ENCODE measurements at regions not wholly inside any gene's neighbourhood (a gene's known extent, or its start where the extent isn't known, plus 50 kb on each side); places are given as distances from the start of the nearest gene placed in this dataset.

DNA sequence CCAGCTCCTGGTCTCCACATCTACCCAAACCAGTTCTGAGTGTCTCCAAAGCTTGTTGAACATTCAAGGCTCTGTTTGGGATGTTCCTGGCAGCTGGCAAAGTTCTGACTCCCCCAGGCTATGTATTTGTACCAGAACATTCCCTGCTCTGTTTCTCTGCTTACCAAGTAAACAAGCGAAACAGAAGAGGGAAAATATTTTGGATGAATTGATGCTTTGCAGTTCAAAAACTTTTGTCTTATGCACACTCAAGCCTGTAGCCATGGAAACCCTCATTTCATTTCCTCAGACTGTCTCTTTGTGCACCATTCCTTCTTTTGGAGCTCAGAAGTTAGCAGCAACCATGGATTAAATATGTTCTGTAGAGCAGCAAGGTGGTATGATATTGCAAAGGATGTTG, 145.8 kb downstream of the ACTL7B start:
- no peak for DNase-seq

DNA sequence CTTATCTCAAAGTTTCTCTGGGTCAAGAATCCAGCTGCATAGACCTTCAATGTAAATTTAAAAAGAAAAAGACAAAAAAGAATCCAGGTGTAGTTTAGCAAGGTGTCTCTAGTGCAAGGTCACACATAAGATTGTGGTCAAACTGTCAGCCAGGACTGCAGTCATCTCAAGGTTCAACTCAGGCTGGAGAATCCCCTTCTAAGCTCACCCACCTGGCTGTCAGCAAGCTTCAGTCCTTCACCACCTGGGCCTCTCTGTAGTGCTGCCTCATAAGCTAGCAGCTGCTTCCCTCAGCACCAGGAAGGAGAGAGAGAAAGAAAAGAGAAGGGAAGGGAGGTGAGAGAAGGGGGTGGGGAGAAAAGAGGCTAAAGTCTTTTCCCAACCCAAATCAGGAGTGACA, 146.7 kb downstream of the ACTL7B start:
- DNase-seq = no peak

DNA sequence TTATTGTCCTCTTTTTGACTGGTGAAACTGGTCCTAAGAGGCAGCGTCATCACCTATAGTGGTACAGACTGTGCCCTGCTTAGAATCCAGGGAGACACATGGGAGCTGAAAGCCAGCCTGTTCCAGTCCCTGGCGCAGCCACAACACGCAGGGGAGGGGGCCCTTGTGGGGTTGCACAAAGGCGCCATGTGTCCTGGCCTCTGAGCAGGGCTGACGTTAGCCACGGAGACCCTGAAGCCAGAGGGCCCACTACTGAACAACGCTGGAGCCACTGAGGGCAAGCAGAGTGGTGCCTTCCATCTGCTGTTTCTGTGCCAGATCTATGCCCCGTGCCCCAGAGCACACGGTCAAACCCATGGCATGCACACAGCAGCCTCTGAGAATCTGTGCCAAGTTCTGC, 147.3 kb downstream of the ACTL7B start:
- DNase-seq = no peak

DNA sequence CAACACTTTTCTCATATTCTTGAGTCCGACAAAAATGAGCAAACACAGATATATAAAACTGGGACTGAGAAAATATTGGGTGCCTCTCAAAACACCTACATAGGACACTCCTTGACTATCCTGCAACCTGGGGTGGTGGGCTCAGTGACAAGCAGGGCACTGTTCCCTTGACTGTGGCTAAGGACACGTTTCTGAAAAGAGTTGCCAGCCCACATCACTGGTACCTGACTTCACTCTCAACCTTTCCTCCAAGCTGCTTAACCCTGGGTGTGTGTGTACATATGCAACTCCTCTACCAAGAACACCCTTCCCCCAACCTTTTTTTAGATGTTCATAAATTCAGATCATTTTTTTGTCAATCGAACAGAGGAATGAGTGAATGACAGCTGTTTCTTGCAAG, 148.7 kb downstream of the ACTL7B start:
- no peak for DNase-seq

DNA sequence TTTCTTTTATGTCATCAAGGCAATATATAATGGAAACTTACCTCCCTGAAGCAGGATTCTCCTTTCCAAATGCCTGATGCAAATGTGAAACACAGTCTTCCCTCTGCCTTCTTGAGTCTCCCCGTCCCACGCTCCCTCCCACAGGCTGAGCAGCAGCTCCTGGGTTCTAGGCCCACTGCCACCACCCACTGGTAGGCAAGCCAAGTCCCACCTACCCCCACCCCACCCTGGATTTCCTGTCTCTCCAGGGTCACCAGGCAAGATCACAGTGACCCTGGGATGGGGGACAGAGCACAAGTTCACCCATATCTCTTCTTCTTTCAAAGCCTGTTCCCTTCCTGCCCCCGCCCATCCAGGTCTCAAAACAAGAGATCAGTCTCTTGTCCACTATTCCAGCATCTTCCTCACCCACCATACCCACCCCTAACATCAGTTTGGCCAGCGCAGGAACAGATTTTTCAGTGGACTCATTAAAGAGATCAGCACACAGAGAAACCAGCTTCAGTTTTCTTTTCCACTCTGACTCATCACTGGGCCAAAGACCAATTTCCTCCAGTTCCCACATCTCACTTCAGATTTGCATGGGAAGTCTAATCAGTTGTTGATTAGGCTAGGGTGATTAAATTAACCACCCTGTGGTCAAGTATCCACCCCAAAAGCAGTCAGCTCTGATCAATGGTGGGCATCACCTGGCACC, 151.5 kb downstream of the ACTL7B start:
- no peak for DNase-seq

DNA sequence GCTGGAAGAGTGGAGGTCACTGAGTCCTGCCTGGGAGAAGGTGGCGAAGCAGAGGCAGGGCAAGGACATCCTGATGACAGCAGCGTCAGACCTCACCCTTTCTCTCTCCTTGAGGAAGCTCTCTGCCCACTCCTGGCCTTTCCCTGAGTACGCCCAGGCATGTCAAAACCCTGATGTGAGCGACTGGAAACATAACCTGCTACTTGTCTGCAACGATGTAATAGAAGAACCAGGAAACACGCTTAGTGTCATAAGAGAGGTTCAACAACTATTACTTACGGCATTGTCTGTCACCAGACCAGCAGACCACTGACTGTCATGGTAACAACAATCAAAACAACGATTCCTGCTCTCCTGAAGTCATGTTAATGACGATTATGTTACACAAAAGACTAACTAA, 152.4 kb downstream of the ACTL7B start:
- DNase-seq = no peak

DNA sequence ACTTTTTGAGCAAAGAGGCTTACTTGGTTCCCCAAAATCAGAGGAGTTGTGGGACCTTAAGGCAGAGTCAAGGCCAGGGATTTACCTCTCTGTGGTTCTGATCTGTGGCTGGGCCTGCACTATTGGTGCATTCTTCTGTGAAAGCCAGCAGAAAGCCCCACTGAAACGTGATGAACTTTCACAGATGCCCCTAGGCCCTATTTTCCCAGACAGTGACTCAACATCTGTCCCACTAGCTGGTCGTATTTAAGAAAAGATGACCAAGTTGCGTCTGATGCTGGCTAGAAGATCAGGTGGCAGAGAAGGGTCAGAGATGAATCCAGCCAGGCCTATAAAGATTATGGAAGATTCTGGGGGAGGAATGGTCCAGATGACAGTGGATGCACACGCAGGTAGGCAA, 153.1 kb downstream of the ACTL7B start:
- DNase-seq = no peak

DNA sequence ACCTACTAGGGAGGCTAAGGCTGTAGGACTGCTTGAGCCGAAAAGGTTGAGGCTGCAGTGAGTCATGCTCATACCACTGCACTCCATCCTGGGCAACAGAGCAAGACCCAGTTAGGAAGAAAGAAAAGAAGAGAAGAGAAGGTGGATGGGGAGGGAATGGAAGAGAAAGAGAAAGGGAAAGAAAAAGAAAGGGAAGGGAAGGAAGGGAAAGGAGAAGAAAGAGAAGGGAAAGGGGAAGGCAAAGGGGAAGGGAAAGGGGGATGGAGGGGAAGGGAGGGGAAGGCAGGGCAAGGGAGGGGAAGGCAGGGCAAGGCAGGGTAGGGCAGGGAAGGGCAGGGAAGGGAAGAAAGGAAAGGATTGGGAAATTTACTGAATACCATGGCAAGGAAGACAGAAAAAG, 157.0 kb downstream of the ACTL7B start:
- no peak for DNase-seq

DNA sequence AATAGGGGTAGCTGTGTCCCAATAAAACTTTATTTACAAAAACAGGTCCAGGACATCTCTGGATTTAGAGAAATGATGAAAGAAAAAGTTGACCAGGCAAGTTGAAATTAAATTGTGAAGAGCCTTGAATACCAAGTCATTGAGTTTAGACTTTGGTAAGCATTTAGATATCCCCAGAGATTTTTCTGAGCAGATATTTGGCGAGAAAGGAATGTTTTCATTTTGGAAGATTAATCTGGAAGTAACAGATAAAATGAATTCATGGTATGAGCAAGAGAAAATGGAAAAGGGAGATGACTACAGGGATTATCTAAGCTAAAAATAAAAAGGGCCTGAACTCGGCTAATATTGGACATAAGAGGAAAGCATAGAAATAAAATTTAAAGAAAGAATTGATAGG, 157.6 kb downstream of the ACTL7B start:
- DNase-seq = no peak

DNA sequence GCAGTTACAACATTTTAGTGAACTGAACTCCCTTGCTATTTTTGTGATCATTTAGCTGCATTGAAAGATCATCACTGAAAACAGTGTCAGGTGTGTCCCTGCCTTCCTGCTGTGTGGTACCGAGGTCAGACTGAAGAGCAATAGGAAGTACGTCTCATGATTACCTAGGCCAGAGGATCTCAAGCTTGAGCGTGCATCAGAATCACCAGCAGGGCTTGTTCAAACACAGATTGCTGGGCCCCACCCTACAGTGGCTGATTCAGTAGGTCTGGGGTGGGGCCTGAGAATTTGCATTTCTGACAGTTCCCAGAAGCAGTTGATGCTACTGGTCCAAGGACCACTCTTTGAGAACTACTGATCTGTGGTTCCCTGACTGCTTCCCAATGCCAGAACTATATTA, 159.6 kb downstream of the ACTL7B start:
- DNase-seq = no peak

DNA sequence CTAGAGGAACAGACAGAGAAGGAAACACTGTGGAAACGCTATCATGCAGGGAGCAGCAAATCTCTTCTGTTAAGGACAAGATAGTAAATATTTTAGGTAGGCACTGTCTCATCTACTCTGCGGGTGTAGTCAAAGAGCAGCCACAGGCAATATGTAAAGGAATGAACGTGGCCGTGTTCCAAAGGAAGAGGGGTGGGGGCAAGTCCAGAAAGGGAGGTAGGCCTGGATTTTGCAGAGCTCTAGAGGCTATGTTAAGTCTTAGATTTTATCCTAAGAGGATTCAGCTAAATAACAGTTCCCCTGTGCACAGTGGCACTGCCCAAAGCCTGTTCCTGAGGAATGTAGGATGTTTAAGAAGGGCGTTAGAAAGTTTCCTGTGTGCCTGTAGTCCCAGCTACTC, 161.6 kb downstream of the ACTL7B start:
- no peak for DNase-seq

DNA sequence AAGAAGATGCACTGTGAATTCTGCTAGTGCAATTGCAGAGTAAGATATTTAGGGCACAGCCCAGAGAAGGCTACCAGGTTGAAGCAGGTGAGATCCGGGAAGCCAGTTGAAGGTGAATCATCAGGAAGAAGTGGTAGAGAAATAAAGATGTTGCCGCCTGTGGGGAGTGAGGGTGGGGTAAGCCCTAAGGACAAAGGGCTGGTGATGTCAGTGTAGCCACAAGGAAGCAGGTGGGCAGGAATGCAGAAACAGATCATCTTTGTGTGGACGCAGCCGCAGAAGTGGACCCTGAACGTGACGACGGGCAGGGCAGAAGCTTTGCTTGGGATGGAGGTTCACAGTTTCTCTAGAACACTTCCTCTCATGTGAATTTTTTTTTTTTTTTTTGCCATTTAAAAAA, 164.2 kb downstream of the ACTL7B start:
- DNase-seq = no peak

DNA sequence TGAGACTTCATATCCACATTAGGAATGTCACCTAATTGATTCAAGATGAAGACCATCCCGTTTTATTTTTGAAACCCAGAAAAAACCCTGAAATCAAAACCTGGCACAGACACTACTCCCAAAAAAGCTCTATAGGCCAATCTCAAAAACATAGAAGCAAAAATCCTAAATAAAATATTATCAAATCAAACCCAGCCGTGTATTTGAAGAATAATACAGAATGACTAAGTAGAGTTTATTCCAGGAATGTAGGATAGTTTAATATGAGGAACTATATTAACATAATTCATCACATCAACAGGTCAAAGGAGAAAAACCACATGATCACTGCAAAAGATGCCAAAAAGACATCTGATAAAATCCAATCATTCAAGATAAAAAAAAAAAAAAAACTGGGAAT, 167.1 kb downstream of the ACTL7B start:
- DNase-seq = no peak

DNA sequence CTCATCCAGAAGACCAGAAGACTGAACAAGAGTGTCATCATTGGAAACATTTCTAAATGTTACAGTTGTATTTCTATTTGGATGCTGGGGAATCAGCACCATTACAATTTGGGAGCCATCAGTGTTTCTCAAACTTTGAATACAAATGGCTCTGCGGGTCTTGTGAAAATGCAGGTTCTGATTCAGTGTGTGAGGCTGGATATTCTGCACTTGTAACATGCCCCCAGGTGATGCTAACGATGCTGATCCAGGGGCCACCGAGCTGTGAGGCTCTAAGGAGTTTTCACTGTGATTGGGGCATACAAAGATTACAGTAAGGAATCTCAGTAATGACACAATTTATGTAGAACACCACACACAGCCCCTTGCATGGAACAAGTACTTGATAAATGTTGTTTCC, 167.7 kb downstream of the ACTL7B start:
- DNase-seq = no peak

DNA sequence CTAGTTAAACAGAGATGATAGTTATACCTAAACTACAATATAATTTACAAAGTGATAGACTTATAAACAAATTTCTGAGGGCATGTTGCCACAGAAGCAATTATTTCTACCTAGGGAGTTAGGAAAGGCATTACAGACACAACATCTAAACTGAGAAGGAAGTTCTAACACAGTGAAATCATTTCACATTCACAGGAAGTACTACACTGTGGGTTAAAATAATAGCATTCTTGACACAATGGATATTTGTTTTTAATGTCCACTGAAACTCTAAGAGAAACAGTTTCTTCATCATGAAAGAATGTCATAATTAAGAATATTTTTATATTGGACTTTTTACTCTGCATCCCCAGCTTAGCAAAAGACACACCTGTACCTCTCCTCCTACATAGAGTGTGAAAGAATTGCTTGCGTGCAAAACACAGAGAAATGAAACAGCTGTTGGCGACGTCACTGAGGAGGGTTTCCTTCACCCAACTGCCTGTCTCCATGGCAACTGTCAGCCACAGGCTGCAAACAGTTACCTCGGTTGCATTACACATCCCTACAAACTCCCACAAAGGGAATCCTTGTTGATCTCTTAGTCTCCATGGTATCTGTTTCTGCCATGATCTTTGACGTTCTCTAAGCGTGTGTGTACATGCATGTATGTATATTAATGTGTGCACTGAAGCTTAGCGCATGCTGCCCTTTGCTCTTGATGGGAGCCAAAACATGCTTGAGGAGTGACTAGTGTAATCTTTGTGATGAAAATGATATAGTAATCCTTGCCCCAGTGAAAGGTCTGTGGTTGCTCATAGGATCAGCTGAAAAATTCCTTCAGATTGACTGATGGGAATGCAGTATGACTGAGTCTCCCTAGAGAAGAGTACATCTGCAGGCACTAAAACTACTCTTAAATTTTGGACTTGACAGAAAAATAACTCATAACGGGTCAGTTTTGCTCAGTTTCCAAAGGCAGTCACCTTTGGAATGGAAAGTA, 168.5 kb downstream of the ACTL7B start:
- DNase-seq = peak; percentile 34

DNA sequence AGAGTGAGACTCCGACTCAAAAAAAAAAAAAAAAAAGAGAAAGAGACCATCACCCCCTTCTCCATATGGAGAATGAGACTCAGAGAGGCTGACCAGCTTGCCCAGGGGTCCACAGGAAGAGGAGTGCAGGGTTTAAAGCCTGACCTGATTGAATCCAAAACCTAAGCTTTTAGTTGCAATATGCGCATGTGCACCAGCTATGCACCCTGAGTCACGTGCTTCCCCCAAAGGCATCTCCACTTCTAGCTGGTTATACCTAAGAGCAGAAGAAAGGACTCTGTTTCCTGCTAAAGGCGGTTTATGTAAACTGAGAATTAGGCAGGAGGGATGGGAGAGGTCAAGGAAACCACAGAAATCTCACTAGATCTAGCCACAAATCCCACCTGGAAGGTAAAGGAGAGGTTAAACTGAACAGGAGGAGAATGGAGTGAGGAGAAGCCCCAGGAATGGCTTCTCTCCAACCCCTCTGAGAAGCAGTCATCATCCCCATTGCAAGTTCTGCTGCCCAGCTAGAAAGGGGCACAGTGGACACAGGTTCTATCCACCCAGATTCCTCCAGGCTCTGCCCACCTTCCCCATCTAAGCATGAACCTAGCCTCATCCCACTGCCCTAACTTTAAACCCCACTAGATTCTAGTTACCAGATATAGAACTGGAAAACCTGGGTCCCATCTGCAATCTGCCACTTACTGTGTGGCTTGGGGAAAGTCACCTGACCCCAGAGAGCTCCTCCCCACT, 171.3 kb downstream of the ACTL7B start:
- DNase-seq = no peak

DNA sequence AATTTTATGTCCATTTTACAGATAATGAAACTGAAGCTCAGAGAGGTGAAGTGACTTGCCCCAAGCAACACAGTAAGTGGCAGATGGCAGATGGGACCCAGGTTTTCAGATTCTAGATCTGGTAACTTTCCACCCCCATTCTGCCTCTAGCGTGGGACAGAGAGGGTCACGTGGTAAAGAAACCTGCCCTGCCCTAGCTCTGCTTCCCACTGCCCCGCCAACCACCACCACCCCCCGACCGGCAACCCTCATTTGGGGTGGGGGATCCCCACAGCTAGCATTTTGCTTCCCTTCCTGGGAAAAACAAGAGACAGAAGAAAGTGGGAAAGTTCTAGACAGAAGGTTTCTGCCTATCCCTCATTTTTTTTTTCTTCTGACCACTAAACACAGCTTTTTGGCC, 172.5 kb downstream of the ACTL7B start:
- no peak for DNase-seq

DNA sequence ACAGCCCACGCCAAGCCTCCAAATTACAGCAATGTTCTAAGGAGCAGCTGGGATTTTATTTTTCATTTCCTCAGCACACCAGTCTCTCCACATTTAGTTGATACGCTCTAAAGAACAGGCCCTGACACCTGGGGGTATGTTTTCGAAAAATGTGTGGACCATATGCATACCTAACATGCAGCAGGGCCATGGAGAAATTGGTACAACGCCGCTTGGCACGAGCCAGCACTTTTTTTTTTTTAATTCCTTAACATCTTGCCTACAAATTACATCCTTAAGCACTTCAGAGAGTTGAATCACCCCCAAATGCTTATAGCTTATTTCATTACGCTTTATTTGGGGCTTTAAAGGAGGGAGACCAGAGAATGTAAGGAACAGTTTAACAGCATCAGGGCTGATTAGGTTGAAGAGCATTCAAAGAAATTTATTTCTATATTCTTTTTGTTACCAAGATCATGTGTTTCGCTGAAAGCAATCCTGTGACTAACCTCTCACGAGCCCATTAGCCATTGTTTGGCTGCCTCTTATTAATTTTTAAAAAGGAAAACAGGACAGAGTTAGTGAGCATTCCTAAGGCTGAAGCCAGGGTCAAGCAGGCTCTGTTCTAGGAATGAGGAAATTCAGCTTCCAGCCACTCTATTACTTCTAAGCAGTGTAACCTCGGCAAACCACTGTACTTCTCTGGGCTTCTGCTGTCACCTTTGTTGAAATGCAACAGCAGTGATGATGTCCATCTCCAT, 173.8 kb downstream of the ACTL7B start:
- DNase-seq = no peak

DNA sequence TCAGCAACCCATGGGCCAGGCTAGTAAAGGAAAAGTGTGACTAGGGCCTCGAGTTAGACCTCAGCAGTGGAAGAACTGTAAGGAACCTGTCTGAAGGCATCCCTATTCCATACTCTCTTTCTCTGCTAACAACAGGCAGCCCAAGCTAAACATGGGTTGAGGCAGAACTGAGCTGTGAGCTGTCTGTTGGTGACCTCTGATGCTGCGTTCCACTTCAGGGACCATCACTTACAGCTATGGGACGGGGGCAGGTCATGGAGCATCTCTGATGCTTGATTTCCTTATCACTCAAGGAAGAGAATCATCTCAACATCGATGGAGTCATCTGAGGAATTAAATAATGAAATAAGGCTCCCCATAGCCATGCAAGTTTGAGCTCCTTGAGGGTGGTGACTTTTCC, 174.8 kb downstream of the ACTL7B start:
- no peak for DNase-seq

DNA sequence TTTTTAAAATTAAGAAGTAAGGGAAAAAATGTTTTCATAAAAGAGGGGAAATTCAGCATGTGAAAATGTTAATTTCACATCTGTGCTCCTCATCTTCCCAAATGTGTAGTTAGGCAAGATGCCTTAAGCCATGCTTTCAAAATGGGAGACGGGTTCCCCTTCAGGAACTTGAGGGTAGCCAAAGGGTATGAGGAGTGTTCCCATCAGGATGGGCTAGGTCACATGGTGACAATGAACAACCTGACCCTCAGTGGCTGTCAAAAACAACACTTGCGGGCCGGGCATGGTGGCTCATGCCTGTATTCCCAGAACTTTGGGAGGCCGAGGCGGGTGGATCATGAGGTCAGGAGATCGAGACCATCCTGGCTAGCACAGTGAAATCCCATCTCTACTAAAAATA, 178.0 kb downstream of the ACTL7B start:
- DNase-seq = no peak

DNA sequence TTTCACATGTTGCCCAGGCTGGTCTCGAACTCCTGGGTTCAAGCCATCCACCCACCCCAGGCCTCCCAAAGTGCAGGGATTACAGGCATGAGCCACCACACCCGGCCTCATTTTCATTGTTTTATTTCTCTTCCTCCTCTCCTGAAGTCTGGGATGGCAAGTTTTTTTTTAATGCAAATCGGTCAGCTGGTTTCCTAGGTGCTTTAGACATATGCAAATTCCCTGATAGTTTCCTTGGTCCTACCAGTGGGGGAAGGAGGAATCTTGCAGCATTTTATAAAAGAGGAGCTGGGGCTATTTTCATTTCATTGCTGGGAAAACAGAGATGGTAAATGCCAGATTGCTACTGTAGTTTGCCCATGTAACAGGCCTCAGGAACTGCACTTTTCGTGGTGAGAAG, 179.4 kb downstream of the ACTL7B start:
- peak; percentile 86 for DNase-seq

DNA sequence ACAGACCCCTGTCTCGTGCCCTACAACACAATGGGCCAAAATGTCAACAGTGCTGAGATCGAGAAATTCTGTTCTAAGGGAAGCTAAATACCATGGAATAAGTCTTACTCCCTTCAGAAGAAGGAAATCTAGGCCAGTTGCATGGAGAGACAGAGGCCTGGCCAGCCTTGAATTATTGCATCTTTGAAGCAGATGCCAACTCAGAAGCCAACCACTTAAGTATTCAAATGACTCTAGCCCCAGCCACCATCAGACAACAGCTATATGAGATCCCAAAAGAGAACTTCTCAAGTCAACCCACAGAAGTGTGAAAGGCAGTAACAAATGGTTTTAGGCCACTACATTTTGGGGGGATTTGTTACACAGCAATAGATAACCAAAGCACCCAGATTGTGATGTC, 180.1 kb downstream of the ACTL7B start:
- DNase-seq = no peak

Data from NCI-H526 treated with DMSO at 0.1 percent for 48 hours (cell line).